OCI-LY7 (cell line): ENCODE measurements at regions not wholly inside any gene's neighbourhood (a gene's known extent, or its start where the extent isn't known, plus 50 kb on each side); places are given as distances from the start of the nearest gene placed in this dataset.

Experiments
- BruUV-seq: library from RNA; stranded (reverse); fragments of 400-500 nt; replicated peaks from 2 replicates; lab custom pipeline; 2021; lab: Mats Ljungman, UMichigan
- CTCF ChIA-PET: fragments of 300-600 bp; sonication (Branson Sonifier 250); formaldehyde crosslinking; loops from one replicate; lab custom pipeline; 2022; ENCODE audit warnings: antibody characterized with exemption; ENCODE audit not compliant: unreplicated experiment; lab: Charles Lee
- POLR2A ChIA-PET: fragments of 300-600 bp; sonication (Branson Sonifier 250); formaldehyde crosslinking; loops from one replicate; lab custom pipeline; 2022; ENCODE audit warnings: antibody characterized with exemption; lab: Charles Lee
- DNase-seq: peaks from one replicate; pipeline ENCODE4 v3.0.0-alpha.2; 2015; ENCODE audit warnings: low spot score
- H2AFZ ChIP-seq: fragments of 200-600 bp; sonication (generic), shearing (Covaris generic); 2 replicates; pipeline ENCODE4 v1.6.1; 2014; ENCODE audit warnings: mild to moderate bottlenecking, antibody characterized with exemption, low read length, moderate library complexity
- H3K27ac ChIP-seq: fragments of 200-600 bp; sonication (generic); 2 replicates; pipeline ENCODE4 v1.5.1; 2014; ENCODE audit warnings: mixed run types, low read depth, mild to moderate bottlenecking, moderate library complexity, low read length, inconsistent platforms; ENCODE audit not compliant: poor library complexity, severe bottlenecking
- H3K36me3 ChIP-seq: fragments of 200-600 bp; sonication (generic); 2 replicates; pipeline ENCODE4 v1.6.1; 2014; ENCODE audit warnings: mild to moderate bottlenecking, antibody characterized with exemption, low read length, moderate library complexity, mixed read lengths; ENCODE audit not compliant: insufficient read depth
- H3K4me1 ChIP-seq: fragments of 200-600 bp; sonication (generic); 2 replicates; pipeline ENCODE4 v1.5.1; 2014; ENCODE audit warnings: mild to moderate bottlenecking, low read length; ENCODE audit not compliant: insufficient read depth, poor library complexity, severe bottlenecking
- H3K4me2 ChIP-seq: fragments of 200-600 bp; sonication (generic); 2 replicates; pipeline ENCODE4 v1.6.1; 2014; ENCODE audit warnings: mild to moderate bottlenecking, low read length
- H3K4me3 ChIP-seq: fragments of 200-600 bp; sonication (generic); 2 replicates; pipeline ENCODE4 v1.5.1; 2014; ENCODE audit warnings: mild to moderate bottlenecking, low read depth, low read length; ENCODE audit not compliant: poor library complexity, severe bottlenecking
- H3K79me2 ChIP-seq: fragments of 200-600 bp; sonication (generic); 2 replicates; pipeline ENCODE4 v1.6.1; 2016; ENCODE audit warnings: low read depth, mild to moderate bottlenecking, low read length, moderate library complexity, mixed read lengths; ENCODE audit not compliant: insufficient read depth
- H3K9me2 ChIP-seq: fragments of 200-600 bp; sonication (generic); 2 replicates; pipeline ENCODE4 v1.6.1; 2016; ENCODE audit warnings: mild to moderate bottlenecking, low read length, mixed read lengths; ENCODE audit not compliant: insufficient read depth
- H3K9me3 ChIP-seq: fragments of 200-600 bp; sonication (generic); 2 replicates; pipeline ENCODE4 v1.6.1; 2014; ENCODE audit warnings: mild to moderate bottlenecking, mixed run types, low read length, mixed read lengths
- H4K20me1 ChIP-seq: fragments of 200-600 bp; sonication (generic); 2 replicates; pipeline ENCODE4 v1.6.1; 2014; ENCODE audit warnings: mild to moderate bottlenecking, antibody characterized with exemption, low read length, moderate library complexity, mixed read lengths; ENCODE audit not compliant: insufficient read depth
- CTCF ChIP-seq: fragments of 200-600 bp; sonication (generic); conservative IDR thresholded peaks from 2 replicates; pipeline ENCODE4 v1.5.1; 2014; ENCODE audit warnings: mild to moderate bottlenecking, antibody characterized with exemption, low read length, moderate library complexity, mixed read lengths
- EZH2phosphoT487 ChIP-seq: fragments of 200-600 bp; sonication (generic); IDR thresholded peaks from 2 replicates; pipeline ENCODE4 v1.6.1; 2018; ENCODE audit warnings: low read depth, borderline replicate concordance, mild to moderate bottlenecking, mixed run types, antibody characterized with exemption, low read length, moderate library complexity, mixed read lengths
- intact Hi-C: fragments of 100-400 bp; cut with micrococcal nuclease; formaldehyde crosslinking; loops from one replicate; pipeline ENCODE4 v1.10.0; 2022; ENCODE audit not compliant: unreplicated experiment

GRCh38 chr22:47608421-47608820, 846.0 kb downstream of the TBC1D22A start:
- H3K36me3 ChIP-seq: no peaks in the 10 kb centered on the region
- POLR2A ChIA-PET: interaction anchor here (0.6 kb wide), 1 partner anchor 163 kb away, joined by 3 read pairs; no protein-coding TSS in a partner anchor
- no peak overlapping the region for H3K4me2 ChIP-seq
- no peak overlapping the region for H3K27ac ChIP-seq
- no peak for DNase-seq
- intact Hi-C loops: no loop called here
- BruUV-seq: no TSS peak
- CTCF ChIA-PET: no interaction called here
- TF ChIP-seq EZH2phosphoT487: no peak
- TF ChIP-seq CTCF: no peak
- no peak overlapping the region for H2AFZ ChIP-seq
- no peak overlapping the region for H3K4me3 ChIP-seq
- H4K20me1 ChIP-seq: no peaks in the 10 kb centered on the region
- no peaks in the 10 kb centered on the region for H3K79me2 ChIP-seq
- no peaks in the 10 kb centered on the region for H3K4me1 ChIP-seq
- H3K9me3 ChIP-seq: no peaks in the 10 kb centered on the region
- no peaks in the 10 kb centered on the region for H3K9me2 ChIP-seq

GRCh38 chr22:47607486-47607885, 845.0 kb downstream of the TBC1D22A start:
- CTCF ChIA-PET: no interaction called here
- no peaks in the 10 kb centered on the region for H4K20me1 ChIP-seq
- no peaks in the 10 kb centered on the region for H3K36me3 ChIP-seq
- no peak for DNase-seq
- no TSS peak for BruUV-seq
- no peak overlapping the region for H2AFZ ChIP-seq
- H3K4me1 ChIP-seq: no peaks in the 10 kb centered on the region
- no peak overlapping the region for H3K4me3 ChIP-seq
- no peaks in the 10 kb centered on the region for H3K79me2 ChIP-seq
- intact Hi-C loops: no loop called here
- POLR2A ChIA-PET: no interaction called here
- no peak overlapping the region for H3K27ac ChIP-seq
- no peaks in the 10 kb centered on the region for H3K9me2 ChIP-seq
- H3K9me3 ChIP-seq: no peaks in the 10 kb centered on the region
- H3K4me2 ChIP-seq: no peak overlapping the region
- TF ChIP-seq EZH2phosphoT487: no peak
- TF ChIP-seq CTCF: no peak

- no peaks in the 10 kb centered on the region for H3K9me2 ChIP-seq
- H3K36me3 ChIP-seq: no peaks in the 10 kb centered on the region
- H4K20me1 ChIP-seq: no peaks in the 10 kb centered on the region
- H3K9me3 ChIP-seq: no peaks in the 10 kb centered on the region
- no peaks in the 10 kb centered on the region for H3K79me2 ChIP-seq
- no peak overlapping the region for H3K4me2 ChIP-seq
- H3K4me3 ChIP-seq: no peak overlapping the region
- no peak for DNase-seq
- POLR2A ChIA-PET: no interaction called here
- CTCF ChIA-PET: no interaction called here
- BruUV-seq: no TSS peak
- H3K27ac ChIP-seq: no peak overlapping the region
- H2AFZ ChIP-seq: no peak overlapping the region
- TF ChIP-seq CTCF (no peak), EZH2phosphoT487 (no peak)
- no peaks in the 10 kb centered on the region for H3K4me1 ChIP-seq
- intact Hi-C loops: no loop called here
Measured at GRCh38 chr22:47606426-47606825, 844.0 kb downstream of the TBC1D22A start.
